ENCODE measurements at regions not wholly inside any gene's neighbourhood (a gene's known extent, or its start where the extent isn't known, plus 50 kb on each side); places are given as distances from the start of the nearest gene placed in this dataset.
"Not testable (repeated sequence)": the region's sequence is repeated elsewhere in the genome, so short reads cannot be mapped to it uniquely, and the experiment has no call there.

DNA sequence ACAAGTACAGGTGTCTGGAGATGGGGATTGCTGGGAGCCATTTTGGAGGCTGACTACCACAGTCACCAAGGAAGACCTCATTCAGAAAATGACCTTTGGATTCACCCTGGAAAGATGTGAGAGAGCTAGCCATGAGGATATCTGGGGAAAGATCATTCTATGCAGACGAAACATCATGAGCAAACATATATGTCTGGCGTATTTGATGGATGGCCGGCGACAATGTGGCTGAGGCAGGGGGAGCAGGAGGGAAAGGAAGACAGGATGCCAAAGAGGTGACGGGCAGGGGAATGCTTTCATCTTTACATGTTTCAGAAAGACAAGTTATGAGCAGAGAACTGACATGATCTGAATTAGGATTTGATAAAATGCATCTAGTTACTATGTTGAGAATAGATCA lies 61.5 kb upstream of the SOX13 start:
- Histone ChIP-seq H3K4me3 (ENCODE audit: low read length) (no peak overlapping the region), H3K9ac (ENCODE audit: low read length) (no peak overlapping the region), H3K9me2 (replicated peaks; ENCODE audit: insufficient read depth, low read length) (no peaks in the 10 kb centered on the region), H4K20me1 (ENCODE audit: insufficient read depth, low read length) (no peaks in the 10 kb centered on the region), H3K9me3 (replicated peaks; ENCODE audit: insufficient read depth, low read length) (no peaks in the 10 kb centered on the region), H3K79me2 (ENCODE audit: low read length) (no peaks in the 10 kb centered on the region), H3F3A (ENCODE audit: insufficient read depth, low read length) (no peaks in the 10 kb centered on the region), H3K4me1 (ENCODE audit: low read length) (no peaks in the 10 kb centered on the region), H3K4me2 (ENCODE audit: low read depth, low read length) (no peak overlapping the region), H3K27ac (ENCODE audit: low read length) (no peak overlapping the region), H3K27me3 (replicated peaks; ENCODE audit: insufficient read depth, low read length) (no peaks in the 10 kb centered on the region), H2AFZ (ENCODE audit: low read length) (no peak overlapping the region), H3K36me3 (replicated peaks; ENCODE audit: insufficient read depth, low read length) (no peaks in the 10 kb centered on the region)
- no peak for DNase-seq
- TF ChIP-seq EZH2 (optimal IDR thresholded peaks at IDR 0.05; ENCODE audit: low read depth, low read length) (no peak), EZH2phosphoT487 (IDR thresholded peaks at IDR 0.05; ENCODE audit: low read length) (no peak)
- TF ChIP-seq, protein P1, sequence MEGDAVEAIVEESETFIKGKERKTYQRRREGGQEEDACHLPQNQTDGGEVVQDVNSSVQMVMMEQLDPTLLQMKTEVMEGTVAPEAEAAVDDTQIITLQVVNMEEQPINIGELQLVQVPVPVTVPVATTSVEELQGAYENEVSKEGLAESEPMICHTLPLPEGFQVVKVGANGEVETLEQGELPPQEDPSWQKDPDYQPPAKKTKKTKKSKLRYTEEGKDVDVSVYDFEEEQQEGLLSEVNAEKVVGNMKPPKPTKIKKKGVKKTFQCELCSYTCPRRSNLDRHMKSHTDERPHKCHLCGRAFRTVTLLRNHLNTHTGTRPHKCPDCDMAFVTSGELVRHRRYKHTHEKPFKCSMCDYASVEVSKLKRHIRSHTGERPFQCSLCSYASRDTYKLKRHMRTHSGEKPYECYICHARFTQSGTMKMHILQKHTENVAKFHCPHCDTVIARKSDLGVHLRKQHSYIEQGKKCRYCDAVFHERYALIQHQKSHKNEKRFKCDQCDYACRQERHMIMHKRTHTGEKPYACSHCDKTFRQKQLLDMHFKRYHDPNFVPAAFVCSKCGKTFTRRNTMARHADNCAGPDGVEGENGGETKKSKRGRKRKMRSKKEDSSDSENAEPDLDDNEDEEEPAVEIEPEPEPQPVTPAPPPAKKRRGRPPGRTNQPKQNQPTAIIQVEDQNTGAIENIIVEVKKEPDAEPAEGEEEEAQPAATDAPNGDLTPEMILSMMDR (IDR thresholded peaks at IDR 0.05; ENCODE audit: low read length): no peak

DNA sequence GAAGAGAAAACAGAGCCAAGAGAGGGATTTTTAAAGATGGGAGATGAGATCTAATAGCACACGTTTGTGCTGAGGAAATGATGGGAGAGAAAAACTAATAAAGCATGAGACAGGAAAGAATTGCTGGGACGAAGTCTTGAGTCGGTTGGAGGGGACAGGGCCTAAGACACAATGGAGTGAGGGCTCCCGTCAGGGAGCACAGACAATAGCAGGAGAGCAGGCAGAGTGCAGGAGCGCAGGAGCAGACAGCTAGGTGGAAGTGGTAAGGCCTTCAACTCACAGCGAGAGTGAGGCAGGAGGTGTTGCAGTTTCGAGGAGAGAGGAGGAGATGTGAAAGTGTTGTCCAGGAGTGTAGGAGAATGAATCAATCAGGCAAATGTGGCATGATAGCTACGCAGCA lies 59.9 kb upstream of the SOX13 start:
- no peak for TF ChIP-seq EZH2 (optimal IDR thresholded peaks at IDR 0.05; ENCODE audit: low read depth, low read length)
- no peak for TF ChIP-seq EZH2phosphoT487 (IDR thresholded peaks at IDR 0.05; ENCODE audit: low read length)
- TF ChIP-seq, protein P1 (IDR thresholded peaks at IDR 0.05; ENCODE audit: low read length): no peak
- Histone ChIP-seq H3K4me2 (ENCODE audit: low read depth, low read length) (no peak overlapping the region), H3K4me1 (ENCODE audit: low read length) (no peaks in the 10 kb centered on the region), H3K4me3 (ENCODE audit: low read length) (no peak overlapping the region), H3K36me3 (replicated peaks; ENCODE audit: insufficient read depth, low read length) (no peaks in the 10 kb centered on the region), H3K27me3 (replicated peaks; ENCODE audit: insufficient read depth, low read length) (no peaks in the 10 kb centered on the region), H2AFZ (ENCODE audit: low read length) (no peak overlapping the region), H3K27ac (ENCODE audit: low read length) (no peak overlapping the region), H3K9me3 (replicated peaks; ENCODE audit: insufficient read depth, low read length) (no peaks in the 10 kb centered on the region), H3K9ac (ENCODE audit: low read length) (no peak overlapping the region), H3K9me2 (replicated peaks; ENCODE audit: insufficient read depth, low read length) (no peaks in the 10 kb centered on the region), H3F3A (ENCODE audit: insufficient read depth, low read length) (no peaks in the 10 kb centered on the region), H3K79me2 (ENCODE audit: low read length) (no peaks in the 10 kb centered on the region), H4K20me1 (ENCODE audit: insufficient read depth, low read length) (no peaks in the 10 kb centered on the region)
- DNase-seq: no peak

DNA sequence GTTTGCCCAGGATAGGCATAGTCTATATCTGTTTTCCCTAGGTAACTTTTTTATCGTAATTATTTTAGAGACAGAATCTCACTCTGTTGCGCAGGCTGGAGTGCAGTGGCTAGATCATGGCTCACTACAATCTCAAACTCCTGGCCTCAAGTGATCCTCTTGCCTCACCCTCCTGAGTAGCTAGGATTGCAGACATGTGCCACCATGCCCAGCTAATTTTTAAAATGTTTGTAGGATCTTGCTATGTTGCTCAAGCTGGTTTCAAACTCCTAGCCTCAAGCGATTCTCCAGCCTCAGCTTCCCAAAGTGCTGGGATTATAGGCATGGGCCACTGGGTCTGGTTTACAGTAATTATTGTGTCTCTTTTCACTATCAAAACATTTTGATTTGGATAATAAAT lies 58.6 kb upstream of the SOX13 start:
- no peaks in the 10 kb centered on the region for H4K20me1 ChIP-seq (ENCODE audit: insufficient read depth, low read length)
- TF ChIP-seq EZH2phosphoT487 (IDR thresholded peaks at IDR 0.05; ENCODE audit: low read length) (no peak), EZH2 (optimal IDR thresholded peaks at IDR 0.05; ENCODE audit: low read depth, low read length) (no peak)
- TF ChIP-seq, protein P1 (IDR thresholded peaks at IDR 0.05; ENCODE audit: low read length): no peak
- H3F3A ChIP-seq (ENCODE audit: insufficient read depth, low read length): no peaks in the 10 kb centered on the region
- no peaks in the 10 kb centered on the region for H3K79me2 ChIP-seq (ENCODE audit: low read length)
- H3K27me3 ChIP-seq (replicated peaks; ENCODE audit: insufficient read depth, low read length): no peaks in the 10 kb centered on the region
- H3K9me2 ChIP-seq (replicated peaks; ENCODE audit: insufficient read depth, low read length): no peaks in the 10 kb centered on the region
- no peak overlapping the region for H2AFZ ChIP-seq (ENCODE audit: low read length)
- H3K4me2 ChIP-seq (ENCODE audit: low read depth, low read length): no peak overlapping the region
- no peak for DNase-seq
- no peak overlapping the region for H3K9ac ChIP-seq (ENCODE audit: low read length)
- H3K36me3 ChIP-seq (replicated peaks; ENCODE audit: insufficient read depth, low read length): no peaks in the 10 kb centered on the region
- no peak overlapping the region for H3K4me3 ChIP-seq (ENCODE audit: low read length)
- no peaks in the 10 kb centered on the region for H3K9me3 ChIP-seq (replicated peaks; ENCODE audit: insufficient read depth, low read length)
- H3K4me1 ChIP-seq (ENCODE audit: low read length): no peaks in the 10 kb centered on the region
- H3K27ac ChIP-seq (ENCODE audit: low read length): no peak overlapping the region

DNA sequence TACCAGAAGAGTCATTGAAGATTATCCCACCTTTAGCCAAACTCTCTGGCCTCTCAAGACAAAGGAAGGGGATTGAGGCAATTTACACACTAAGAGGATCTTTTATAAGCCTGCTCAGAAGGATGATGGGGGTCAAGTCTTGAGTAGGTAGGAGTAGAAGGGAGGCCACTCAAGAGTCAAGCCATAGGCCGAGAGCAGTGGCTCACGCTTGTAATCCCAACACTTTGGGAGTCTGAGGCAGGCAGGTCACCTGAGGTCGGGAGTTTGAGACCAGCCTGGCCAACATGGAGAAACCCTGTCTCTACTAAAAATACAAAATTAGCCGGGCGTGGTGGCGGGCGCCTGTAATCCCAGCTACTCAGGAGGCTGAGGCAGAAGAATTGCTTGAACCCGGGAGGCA lies 58.0 kb upstream of the SOX13 start:
- not testable (repeated sequence) for H3K9ac ChIP-seq (ENCODE audit: low read length); DNase-seq; H3K27ac ChIP-seq (ENCODE audit: low read length); H2AFZ ChIP-seq (ENCODE audit: low read length); H3K27me3 ChIP-seq (replicated peaks; ENCODE audit: insufficient read depth, low read length); H3K9me3 ChIP-seq (replicated peaks; ENCODE audit: insufficient read depth, low read length); H3K9me2 ChIP-seq (replicated peaks; ENCODE audit: insufficient read depth, low read length); H3K4me2 ChIP-seq (ENCODE audit: low read depth, low read length); H3K4me1 ChIP-seq (ENCODE audit: low read length); H3F3A ChIP-seq (ENCODE audit: insufficient read depth, low read length); H3K4me3 ChIP-seq (ENCODE audit: low read length); H4K20me1 ChIP-seq (ENCODE audit: insufficient read depth, low read length); H3K36me3 ChIP-seq (replicated peaks; ENCODE audit: insufficient read depth, low read length); H3K79me2 ChIP-seq (ENCODE audit: low read length)

All from MM.1S (cell line).